ENCODE measurements at regions not wholly inside any gene's neighbourhood (a gene's known extent, or its start where the extent isn't known, plus 50 kb on each side); places are given as distances from the start of the nearest gene placed in this dataset.

- peak; percentile 97 for TF ChIP-seq CTCF (conservative IDR thresholded peaks at IDR 0.05; ENCODE audit: low read length)
- no peak for TF ChIP-seq EZH2phosphoT487 (IDR thresholded peaks at IDR 0.05; ENCODE audit: borderline replicate concordance, low read depth, low read length)
Measured at GRCh38 chr15:38690719-38691332, 126.2 kb upstream of the RASGRP1 start.

Data from OCI-LY7 (cell line).